ENCODE measurements at regions not wholly inside any gene's neighbourhood (a gene's known extent, or its start where the extent isn't known, plus 50 kb on each side); places are given as distances from the start of the nearest gene placed in this dataset.

- TF ChIP-seq TAF1 (IDR thresholded peaks at IDR 0.05; ENCODE audit: low read depth) (no peak), EP300 (IDR thresholded peaks at IDR 0.05; ENCODE audit: borderline replicate concordance) (no peak), TEAD4 (IDR thresholded peaks at IDR 0.05) (no peak), FOXM1 (IDR thresholded peaks at IDR 0.05; ENCODE audit: borderline replicate concordance, low read depth) (no peak), USF1 (IDR thresholded peaks at IDR 0.05) (no peak), MAX (IDR thresholded peaks at IDR 0.05) (no peak), REST (IDR thresholded peaks at IDR 0.05; ENCODE audit: low read depth) (no peak), YY1 (IDR thresholded peaks at IDR 0.05; ENCODE audit: low read depth) (no peak)
These were observed 482.8 kb upstream of the CHORDC1 start for GRCh38 chr11:90705661-90706060.

Measured in Ishikawa (cell line).